B cell (primary cell): ENCODE measurements at regions not wholly inside any gene's neighbourhood (a gene's known extent, or its start where the extent isn't known, plus 50 kb on each side); places are given as distances from the start of the nearest gene placed in this dataset.

Source experiments
- ATAC-seq: fragments of 200-7000 bp; cut with Tn5 transposase; one replicate; pipeline ENCODE4 v1.10.0; 2021; ENCODE audit warnings: low read depth, mild to moderate bottlenecking, moderate number of reproducible peaks, moderate library complexity
- CTCF ChIA-PET: fragments of 350-600 bp; sonication (Branson Sonifier 250); formaldehyde crosslinking; loops from one replicate; lab custom pipeline; 2021; ENCODE audit warnings: antibody characterized with exemption, inconsistent platforms; lab: Charles Lee
- POLR2A ChIA-PET: fragments of 350-600 bp; sonication (Branson Sonifier 250); formaldehyde crosslinking; loops from one replicate; lab custom pipeline; 2021; ENCODE audit warnings: antibody characterized with exemption; lab: Charles Lee
- DNase-seq: peaks from one replicate; pipeline ENCODE4 v3.0.0; 2013
- H2AFZ ChIP-seq: 2 replicates; pipeline ENCODE4 v1.6.1; 2012; ENCODE audit warnings: mild to moderate bottlenecking, low read depth, low read length; ENCODE audit not compliant: insufficient read depth, poor library complexity, severe bottlenecking
- H3K27ac ChIP-seq, 2 donors: 1 replicate in 1 of 2; 2 replicates in 1 of 2; pipeline ENCODE4 v1.5.1; 2012 to 2013; ENCODE audit warnings: low read length in 2 of 2, mild to moderate bottlenecking in 2 of 2, moderate library complexity in 1 of 2
- H3K27me3 ChIP-seq, 4 experiments: fragments of 200-600 bp in 1 of 4; sonication (generic) in 1 of 4; replicated peaks in 1 of 4; 1 replicate in 2 of 4; 2 replicates in 2 of 4; pipeline versions ENCODE4 v1.6.1 to v1.7.0; 2013 to 2016; ENCODE audit warnings: low read length in 3 of 4, mild to moderate bottlenecking in 2 of 4, mixed read lengths in 1 of 4, moderate library complexity in 1 of 4; ENCODE audit not compliant: insufficient read depth in 4 of 4, control insufficient read depth in 3 of 4; ENCODE audit errors: control extremely low read depth in 1 of 4
- H3K36me3 ChIP-seq, 2 experiments: replicated peaks in 1 of 2; 1 replicate in 1 of 2; 2 replicates in 1 of 2; pipeline versions ENCODE4 v1.6.1 to v1.7.1; 2013; ENCODE audit warnings: low read length in 1 of 2; ENCODE audit not compliant: insufficient read depth in 2 of 2, control insufficient read depth in 1 of 2; ENCODE audit errors: control extremely low read depth in 1 of 2, extremely low read depth in 1 of 2
- H3K4me1 ChIP-seq, 2 donors: fragments of 200-600 bp in 1 of 2; sonication (generic) in 1 of 2; 1 replicate in 1 of 2; 2 replicates in 1 of 2; pipeline versions ENCODE4 v1.5.1 to v1.6.1; 2013 to 2017; ENCODE audit warnings: low read length in 2 of 2; ENCODE audit not compliant: control insufficient read depth in 2 of 2, insufficient read depth in 2 of 2
- H3K4me2 ChIP-seq: replicated peaks from 2 replicates; pipeline ENCODE3; 2012; ENCODE audit warnings: mild to moderate bottlenecking, low read depth, low read length; ENCODE audit not compliant: poor library complexity, severe bottlenecking
- H3K4me3 ChIP-seq, 5 experiments: fragments of 200-600 bp in 1 of 5; sonication (generic) in 1 of 5; 1 replicate in 3 of 5; 2 replicates in 2 of 5; pipeline versions ENCODE4 v1.5.1 to v1.7.0; 2011 to 2016; ENCODE audit warnings: low read length in 4 of 5, mild to moderate bottlenecking in 4 of 5, low read depth in 2 of 5, control low read depth in 1 of 5, moderate library complexity in 1 of 5; ENCODE audit not compliant: insufficient read depth in 1 of 5; ENCODE audit errors: control extremely low read depth in 1 of 5, extremely low read depth in 1 of 5
- H3K79me2 ChIP-seq: fragments of 200-600 bp; sonication (generic); one replicate; pipeline ENCODE4 v1.6.0; 2016; ENCODE audit warnings: low read length; ENCODE audit not compliant: control insufficient read depth, insufficient read depth
- H3K9ac ChIP-seq: fragments of 200-600 bp; sonication (generic); 2 replicates; pipeline ENCODE4 v1.6.1; 2017; ENCODE audit warnings: mild to moderate bottlenecking, low read length, moderate library complexity
- H3K9me3 ChIP-seq, 3 donors: one replicate each; pipeline versions ENCODE4 v1.6.1 to v1.7.1; 2013; ENCODE audit warnings: low read length in 2 of 3; ENCODE audit not compliant: control insufficient read depth in 2 of 3, insufficient read depth in 1 of 3; ENCODE audit errors: control extremely low read depth in 1 of 3
- H4K20me1 ChIP-seq: 2 replicates; pipeline ENCODE4 v1.6.0; 2012; ENCODE audit warnings: mild to moderate bottlenecking, low read length; ENCODE audit not compliant: insufficient read depth, control insufficient read depth, poor library complexity, severe bottlenecking
- H3K27ac Mint-ChIP-seq: one replicate; pipeline ENCODE4 v1.8.0; 2021; ENCODE audit warnings: mixed read lengths
- H3K27me3 Mint-ChIP-seq: one replicate; pipeline ENCODE4 v1.8.0; 2021; ENCODE audit warnings: mixed read lengths
- H3K4me1 Mint-ChIP-seq: one replicate; pipeline ENCODE4 v1.8.0; 2021; ENCODE audit warnings: mixed read lengths
- H3K4me3 Mint-ChIP-seq: one replicate; pipeline ENCODE4 v1.8.0; 2021; ENCODE audit warnings: mixed read lengths
- H3K9me3 Mint-ChIP-seq: one replicate; pipeline ENCODE4 v1.8.0; 2022; ENCODE audit warnings: mixed read lengths; ENCODE audit not compliant: insufficient read depth
- CTCF ChIP-seq: fragments of 200-600 bp; IDR thresholded peaks from one replicate; pipeline ENCODE4 v1.8.0; 2022; ENCODE audit warnings: antibody characterized with exemption, mild to moderate bottlenecking
- EZH2 ChIP-seq: IDR thresholded peaks from 2 replicates; pipeline ENCODE4 v1.6.1; 2012; ENCODE audit warnings: borderline replicate concordance, low read depth, mild to moderate bottlenecking, moderate library complexity, low read length; ENCODE audit not compliant: insufficient read depth, poor library complexity, severe bottlenecking
- WGBS: methylation state at CpG from one replicate; pipeline ENCODE4 v1.1.5; 2013; ENCODE audit warnings: missing lambda C conversion rate; ENCODE audit not compliant: insufficient coverage; 5-methylcytosine and 5-hydroxymethylcytosine counted together
- intact Hi-C: fragments of 100-400 bp; cut with micrococcal nuclease; formaldehyde crosslinking; loops from one replicate; pipeline ENCODE4 v1.10.0; 2022

DNA sequence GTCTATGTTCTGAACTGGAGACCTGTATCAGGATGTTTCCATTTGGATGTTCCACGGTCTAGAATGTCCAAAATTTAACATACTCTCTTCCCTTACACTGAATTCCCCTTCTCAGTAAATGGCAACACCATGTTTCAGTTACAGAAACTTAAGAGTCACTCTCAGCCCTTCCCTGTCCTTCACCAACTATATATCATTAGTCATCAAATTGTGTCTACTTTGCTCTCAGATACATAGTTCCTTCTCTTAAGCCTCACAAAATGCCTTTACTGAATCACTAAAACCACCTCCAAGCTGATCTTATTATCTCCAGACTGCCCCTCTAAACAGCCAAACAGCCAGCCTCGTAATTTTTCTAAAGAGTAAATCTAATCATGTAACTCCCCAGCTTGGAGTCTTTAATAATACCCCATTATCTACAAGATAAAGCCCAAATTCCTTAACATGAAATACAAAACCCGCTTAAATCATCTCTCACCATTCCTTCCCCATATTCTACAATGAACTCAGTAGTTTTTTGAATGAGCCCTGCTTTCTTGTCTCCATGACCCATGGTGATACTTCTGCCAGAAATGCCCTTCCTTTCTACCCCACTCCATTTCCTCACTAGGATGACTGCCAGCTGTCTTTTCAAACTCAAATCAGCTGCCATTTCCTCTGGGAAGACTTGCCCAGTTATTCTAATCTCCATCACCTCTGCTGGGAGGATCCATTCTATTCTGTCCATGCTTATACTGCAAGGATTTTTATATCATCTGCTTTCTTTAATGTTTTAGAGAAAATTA lies 102.7 kb upstream of the ARHGAP42 start:
- H3K4me1 ChIP-seq: peaks cover 7% of the 10 kb centered on the region in 2 donors
- no peaks in the 10 kb centered on the region for H3K9me3 ChIP-seq
- no peak overlapping the region for H3K27ac ChIP-seq
- DNase-seq (no peak), ATAC-seq (no peak)
- Mint-ChIP-seq H3K9me3 (no peaks in the 10 kb centered on the region), H3K4me1 (no peaks in the 10 kb centered on the region), H3K27ac (no peak overlapping the region), H3K27me3 (peaks cover 22% of the 10 kb centered on the region), H3K4me3 (no peak overlapping the region)
- H3K4me2 ChIP-seq: no peak overlapping the region
- H3K9ac ChIP-seq: no peak overlapping the region
- peaks cover 0 to 5% (median 2%) of the 10 kb centered on the region in 4 experiments for H3K27me3 ChIP-seq
- WGBS: 80% methylated on average over 2 of the region's 3 CpGs
- H3K4me3 ChIP-seq: no peak overlapping the region
- ChIA-PET POLR2A (no interaction called here), CTCF (interaction anchor here (0.5 to 1.2 kb wide), 2 partner anchors 244 to 1423 kb away, joined by 3 read pairs; no protein-coding TSS in a partner anchor)
- no peaks in the 10 kb centered on the region for H3K79me2 ChIP-seq
- H2AFZ ChIP-seq: no peak overlapping the region
- H4K20me1 ChIP-seq: no peaks in the 10 kb centered on the region
- intact Hi-C loops: no loop called here
- H3K36me3 ChIP-seq: no peaks in the 10 kb centered on the region
- TF ChIP-seq EZH2 (no peak), CTCF (no peak)

DNA sequence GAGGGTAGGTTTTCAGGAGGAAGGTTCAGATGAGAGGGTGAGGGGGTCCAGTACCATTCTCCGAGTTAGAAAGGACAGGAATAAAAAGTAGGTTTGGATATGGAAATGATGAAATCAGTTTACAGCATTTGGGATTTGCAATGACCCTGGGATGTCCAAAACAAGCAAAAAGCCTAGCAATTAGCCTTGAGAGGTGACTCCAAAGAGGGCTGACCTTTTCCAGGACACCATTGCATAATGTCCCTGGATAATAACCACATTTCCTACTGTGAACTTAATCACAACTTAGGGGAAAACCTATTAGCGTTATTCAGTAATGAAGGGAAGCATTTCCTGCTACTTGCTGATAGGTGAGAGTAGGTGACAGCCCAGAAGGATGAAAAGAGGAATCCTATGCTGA lies 101.4 kb upstream of the ARHGAP42 start:
- peaks cover 7% of the 10 kb centered on the region in 2 donors for H3K4me1 ChIP-seq
- ATAC-seq (no peak), DNase-seq (no peak)
- intact Hi-C loops: no loop called here
- POLR2A ChIA-PET: no interaction called here
- H3K4me3 Mint-ChIP-seq: no peak overlapping the region
- H4K20me1 ChIP-seq: no peaks in the 10 kb centered on the region
- 100% methylated on average over 1 of the region's 2 CpGs for WGBS
- no peak for TF ChIP-seq CTCF
- peaks cover 0 to 5% (median 5%) of the 10 kb centered on the region in 4 experiments for H3K27me3 ChIP-seq
- H3K27me3 Mint-ChIP-seq: peaks cover 36% of the 10 kb centered on the region
- no peak overlapping the region for H3K4me2 ChIP-seq
- H3K9me3 Mint-ChIP-seq: no peaks in the 10 kb centered on the region
- no peak overlapping the region for H3K27ac Mint-ChIP-seq
- CTCF ChIA-PET: no interaction called here
- no peaks in the 10 kb centered on the region for H3K9me3 ChIP-seq
- no peak overlapping the region for H2AFZ ChIP-seq
- no peak overlapping the region for H3K27ac ChIP-seq
- H3K4me3 ChIP-seq: no peak overlapping the region
- no peaks in the 10 kb centered on the region for H3K79me2 ChIP-seq
- no peaks in the 10 kb centered on the region for H3K4me1 Mint-ChIP-seq
- H3K9ac ChIP-seq: no peak overlapping the region
- H3K36me3 ChIP-seq: no peaks in the 10 kb centered on the region
